NT2/D1 (cell line): ENCODE measurements at regions not wholly inside any gene's neighbourhood (a gene's known extent, or its start where the extent isn't known, plus 50 kb on each side); places are given as distances from the start of the nearest gene placed in this dataset.

ENCODE experiments used
- YY1 ChIP-seq: IDR thresholded peaks from 2 replicates; pipeline ENCODE4 v1.6.1; 2011; ENCODE audit not compliant: insufficient read length, insufficient read depth
- ZNF274 ChIP-seq: IDR thresholded peaks from 2 replicates; pipeline ENCODE4 v1.6.1; 2011; ENCODE audit warnings: mild to moderate bottlenecking, low read depth, low read length

DNA sequence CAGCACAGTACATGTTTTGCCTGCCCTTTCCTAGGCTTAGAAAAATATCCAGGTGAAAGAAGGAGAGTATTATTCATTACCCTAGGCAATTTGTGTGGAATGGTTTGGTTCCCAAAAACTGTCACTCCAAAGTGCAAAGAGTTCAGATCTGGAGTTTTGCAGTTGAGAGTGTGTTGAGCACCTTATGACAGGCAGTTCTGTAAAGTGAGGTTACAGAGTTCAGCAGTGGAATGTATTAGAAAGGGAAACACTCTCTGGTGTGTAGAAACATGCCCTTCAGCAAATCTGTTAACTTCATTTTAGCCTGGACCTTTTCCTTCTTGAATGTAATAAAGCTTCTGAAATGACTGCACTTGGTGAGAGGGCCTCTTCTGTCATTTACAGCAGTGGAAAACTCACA is 154.0 kb upstream of the SSTR1 start:
- no peak for TF ChIP-seq ZNF274
- no peak for TF ChIP-seq YY1
